Activated B cell treated with CpG ODN at 0.5 μM for 24 hours (primary cell): ENCODE measurements at regions not wholly inside any gene's neighbourhood (a gene's known extent, or its start where the extent isn't known, plus 50 kb on each side); places are given as distances from the start of the nearest gene placed in this dataset.

Experiments used
- ATAC-seq: fragments of 200-7000 bp; cut with Tn5 transposase; one replicate; pipeline ENCODE4 v1.10.0; 2021; ENCODE audit warnings: low read depth, mild to moderate bottlenecking, moderate library complexity
- CTCF ChIA-PET: fragments of 350-600 bp; sonication (Branson Sonifier 250); formaldehyde crosslinking; loops from one replicate; lab custom pipeline; 2021; ENCODE audit warnings: antibody characterized with exemption; lab: Charles Lee
- POLR2A ChIA-PET: fragments of 350-600 bp; sonication (Branson Sonifier 250); formaldehyde crosslinking; loops from one replicate; lab custom pipeline; 2021; ENCODE audit warnings: antibody characterized with exemption; lab: Charles Lee
- DNase-seq: peaks from one replicate; pipeline ENCODE4 v3.0.0; 2022
- H3K27ac Mint-ChIP-seq: one replicate; pipeline ENCODE4 v1.8.0; 2020; ENCODE audit warnings: mixed read lengths
- H3K27me3 Mint-ChIP-seq: one replicate; pipeline ENCODE4 v1.8.0; 2021; ENCODE audit warnings: mixed read lengths
- H3K36me3 Mint-ChIP-seq: one replicate; pipeline ENCODE4 v1.8.0; 2021; ENCODE audit warnings: low read depth, mixed read lengths
- H3K4me1 Mint-ChIP-seq: one replicate; pipeline ENCODE4 v1.8.0; 2021; ENCODE audit warnings: mixed read lengths
- H3K4me3 Mint-ChIP-seq: one replicate; pipeline ENCODE4 v1.8.0; 2020; ENCODE audit warnings: mild to moderate bottlenecking, mixed read lengths
- H3K9me3 Mint-ChIP-seq: one replicate; pipeline ENCODE4 v1.8.0; 2020; ENCODE audit warnings: mixed read lengths
- intact Hi-C: fragments of 100-400 bp; cut with micrococcal nuclease; formaldehyde crosslinking; loops from one replicate; pipeline ENCODE4 v1.15.1; 2024
- TF ChIP-seq, protein P1 (sequence below): fragments of 200-600 bp; IDR thresholded peaks from one replicate; pipeline ENCODE4 v1.8.0; 2022; ENCODE audit warnings: antibody characterized with exemption, mild to moderate bottlenecking

DNA sequence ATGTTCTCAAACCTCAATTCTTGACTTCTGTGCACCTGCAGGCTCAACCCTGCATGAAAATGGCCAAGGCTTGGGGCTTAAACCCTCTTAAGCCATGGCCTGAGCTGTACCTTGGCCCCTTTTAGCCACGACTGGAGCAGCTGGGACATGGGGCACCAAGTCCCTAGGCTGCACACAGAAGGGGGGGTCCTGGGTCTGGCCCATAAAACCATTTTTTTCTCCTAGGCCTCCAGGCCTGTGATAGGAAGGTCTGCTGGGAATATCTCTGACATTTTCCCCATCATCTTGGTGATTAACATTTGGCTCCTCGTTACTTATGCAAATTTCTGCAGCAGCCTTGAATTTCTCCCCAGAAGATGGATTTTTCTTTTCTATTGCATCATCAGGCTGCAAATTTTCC lies 119.4 kb upstream of the VGLL2 start:
- peaks cover 11% of the 10 kb centered on the region for H3K9me3 Mint-ChIP-seq

DNA sequence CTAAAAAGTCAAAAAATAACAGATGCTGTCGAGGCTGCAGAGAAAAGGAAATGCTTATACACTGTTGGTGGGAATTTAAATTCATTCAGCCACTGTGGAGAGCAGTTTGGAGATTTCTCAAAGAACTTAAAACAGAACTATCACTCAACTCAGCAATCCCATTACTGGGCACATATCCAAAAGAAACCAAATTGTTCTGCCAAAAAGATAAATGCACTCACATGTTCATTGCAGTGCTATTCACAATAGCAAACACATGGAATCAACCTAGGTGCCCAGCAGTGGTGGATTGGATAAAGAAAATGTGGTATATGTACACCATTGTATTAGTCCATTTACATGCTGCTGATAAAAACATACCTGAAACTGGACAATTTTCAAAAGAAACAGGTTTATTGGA lies 116.0 kb upstream of the VGLL2 start:
- TF ChIP-seq, protein P1, sequence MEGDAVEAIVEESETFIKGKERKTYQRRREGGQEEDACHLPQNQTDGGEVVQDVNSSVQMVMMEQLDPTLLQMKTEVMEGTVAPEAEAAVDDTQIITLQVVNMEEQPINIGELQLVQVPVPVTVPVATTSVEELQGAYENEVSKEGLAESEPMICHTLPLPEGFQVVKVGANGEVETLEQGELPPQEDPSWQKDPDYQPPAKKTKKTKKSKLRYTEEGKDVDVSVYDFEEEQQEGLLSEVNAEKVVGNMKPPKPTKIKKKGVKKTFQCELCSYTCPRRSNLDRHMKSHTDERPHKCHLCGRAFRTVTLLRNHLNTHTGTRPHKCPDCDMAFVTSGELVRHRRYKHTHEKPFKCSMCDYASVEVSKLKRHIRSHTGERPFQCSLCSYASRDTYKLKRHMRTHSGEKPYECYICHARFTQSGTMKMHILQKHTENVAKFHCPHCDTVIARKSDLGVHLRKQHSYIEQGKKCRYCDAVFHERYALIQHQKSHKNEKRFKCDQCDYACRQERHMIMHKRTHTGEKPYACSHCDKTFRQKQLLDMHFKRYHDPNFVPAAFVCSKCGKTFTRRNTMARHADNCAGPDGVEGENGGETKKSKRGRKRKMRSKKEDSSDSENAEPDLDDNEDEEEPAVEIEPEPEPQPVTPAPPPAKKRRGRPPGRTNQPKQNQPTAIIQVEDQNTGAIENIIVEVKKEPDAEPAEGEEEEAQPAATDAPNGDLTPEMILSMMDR: no peak
- ChIA-PET POLR2A (no interaction called here), CTCF (no interaction called here)
- no peaks in the 10 kb centered on the region for H3K4me1 Mint-ChIP-seq
- intact Hi-C loops: no loop called here
- H3K27me3 Mint-ChIP-seq: no peaks in the 10 kb centered on the region
- no peak overlapping the region for H3K27ac Mint-ChIP-seq
- DNase-seq: no peak
- no peak overlapping the region for H3K4me3 Mint-ChIP-seq
- no peak for ATAC-seq
- H3K36me3 Mint-ChIP-seq: no peaks in the 10 kb centered on the region
- H3K9me3 Mint-ChIP-seq: peaks cover 17% of the 10 kb centered on the region

More for the DNA sequence above, 119.4 kb upstream of the VGLL2 start:
- H3K4me3 Mint-ChIP-seq: no peak overlapping the region
- no peak for DNase-seq
- CTCF ChIA-PET: no interaction called here
- no peak for ATAC-seq
- no peaks in the 10 kb centered on the region for H3K4me1 Mint-ChIP-seq
- TF ChIP-seq, protein P1: no peak
- H3K27ac Mint-ChIP-seq: no peak overlapping the region
- no peaks in the 10 kb centered on the region for H3K27me3 Mint-ChIP-seq
- no peaks in the 10 kb centered on the region for H3K36me3 Mint-ChIP-seq
- POLR2A ChIA-PET: no interaction called here
- intact Hi-C loops: no loop called here

DNA sequence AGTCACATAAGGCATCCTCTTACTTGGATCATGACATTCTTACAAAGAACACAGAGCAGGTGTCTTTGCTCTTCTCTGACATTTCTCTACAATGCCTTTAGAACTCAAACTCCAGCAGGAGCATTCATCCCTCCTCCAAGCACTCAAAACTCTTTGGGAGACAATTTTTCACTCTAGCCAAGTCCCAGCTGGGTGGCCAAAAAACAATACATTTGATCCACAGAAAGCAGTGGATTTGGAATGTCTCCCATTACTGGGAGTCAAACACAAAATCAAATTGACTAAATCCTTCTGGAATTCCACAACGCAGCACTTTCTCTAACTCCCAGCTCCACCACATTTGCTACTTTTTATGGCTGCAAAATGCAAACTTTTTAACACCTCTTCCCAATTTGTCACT lies 108.6 kb upstream of the VGLL2 start:
- CTCF ChIA-PET: no interaction called here
- Mint-ChIP-seq H3K27me3 (no peaks in the 10 kb centered on the region), H3K4me1 (no peaks in the 10 kb centered on the region), H3K4me3 (no peak overlapping the region), H3K9me3 (peaks cover 2% of the 10 kb centered on the region), H3K36me3 (no peaks in the 10 kb centered on the region), H3K27ac (no peak overlapping the region)
- ATAC-seq: no peak
- TF ChIP-seq, protein P1: no peak
- intact Hi-C loops: no loop called here
- no peak for DNase-seq
- POLR2A ChIA-PET: no interaction called here

DNA sequence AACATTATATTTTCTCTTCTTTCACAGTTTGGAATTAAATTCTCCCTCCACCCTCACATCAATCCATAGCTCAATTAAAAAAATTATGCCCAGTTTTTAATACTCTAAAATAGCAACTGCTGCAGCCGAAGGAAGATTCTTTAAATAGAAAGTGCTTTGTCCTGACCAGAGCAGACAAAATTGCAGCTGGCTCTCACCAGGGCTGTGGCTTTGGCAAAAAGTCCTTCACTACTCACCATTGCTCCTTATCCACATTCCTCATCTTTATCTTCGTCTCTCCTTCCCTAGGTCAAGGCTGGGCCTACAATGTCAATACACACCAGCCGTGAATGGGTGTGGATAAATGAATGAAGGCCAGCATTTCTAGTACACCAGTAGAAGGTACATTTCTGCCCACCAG lies 107.9 kb upstream of the VGLL2 start:
- DNase-seq: no peak
- intact Hi-C loops: no loop called here
- no peak overlapping the region for H3K27ac Mint-ChIP-seq
- no peaks in the 10 kb centered on the region for H3K36me3 Mint-ChIP-seq
- H3K27me3 Mint-ChIP-seq: no peaks in the 10 kb centered on the region
- no peak for ATAC-seq
- no peak overlapping the region for H3K4me3 Mint-ChIP-seq
- ChIA-PET POLR2A (no interaction called here), CTCF (no interaction called here)
- no peaks in the 10 kb centered on the region for H3K9me3 Mint-ChIP-seq
- TF ChIP-seq, protein P1: no peak
- H3K4me1 Mint-ChIP-seq: no peaks in the 10 kb centered on the region

DNA sequence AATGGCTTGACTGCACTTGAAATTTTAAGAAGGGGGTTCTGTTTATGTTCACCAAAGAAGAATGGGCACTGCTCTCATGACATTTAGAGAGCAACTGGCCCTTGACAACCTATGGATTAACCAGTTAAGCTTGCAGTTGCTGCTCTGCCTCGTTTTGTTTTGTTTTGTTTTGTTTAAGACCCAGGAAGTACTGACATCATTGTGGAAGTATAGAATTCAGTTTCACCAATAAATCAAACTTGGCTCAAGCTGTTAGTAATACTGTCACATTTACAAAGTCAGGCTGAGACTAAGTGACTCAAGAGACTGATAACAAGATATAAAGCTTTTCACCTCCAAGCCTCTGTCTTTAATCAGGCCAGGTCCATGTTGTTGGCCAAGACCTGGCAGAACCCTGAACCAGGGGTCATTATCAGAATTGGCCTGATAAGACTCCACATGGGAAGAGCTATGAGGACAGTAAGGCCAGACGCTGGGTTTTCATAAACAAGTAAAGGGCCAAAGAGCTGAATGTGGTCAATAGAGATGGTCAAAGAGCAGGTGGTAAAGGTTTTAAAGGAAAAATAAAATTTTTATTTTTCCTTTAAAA lies 99.4 kb upstream of the VGLL2 start:
- ChIA-PET CTCF (no interaction called here), POLR2A (no interaction called here)
- ATAC-seq (no peak), DNase-seq (no peak)
- H3K4me3 Mint-ChIP-seq: no peak overlapping the region
- TF ChIP-seq, protein P1: no peak
- no peaks in the 10 kb centered on the region for H3K9me3 Mint-ChIP-seq
- no peaks in the 10 kb centered on the region for H3K27me3 Mint-ChIP-seq
- H3K36me3 Mint-ChIP-seq: no peaks in the 10 kb centered on the region
- intact Hi-C loops: no loop called here
- no peaks in the 10 kb centered on the region for H3K4me1 Mint-ChIP-seq
- H3K27ac Mint-ChIP-seq: no peak overlapping the region
